ENCODE measurements at regions not wholly inside any gene's neighbourhood (a gene's known extent, or its start where the extent isn't known, plus 50 kb on each side); places are given as distances from the start of the nearest gene placed in this dataset.
"Not testable (repeated sequence)": the region's sequence is repeated elsewhere in the genome, so short reads cannot be mapped to it uniquely, and the experiment has no call there.

DNA sequence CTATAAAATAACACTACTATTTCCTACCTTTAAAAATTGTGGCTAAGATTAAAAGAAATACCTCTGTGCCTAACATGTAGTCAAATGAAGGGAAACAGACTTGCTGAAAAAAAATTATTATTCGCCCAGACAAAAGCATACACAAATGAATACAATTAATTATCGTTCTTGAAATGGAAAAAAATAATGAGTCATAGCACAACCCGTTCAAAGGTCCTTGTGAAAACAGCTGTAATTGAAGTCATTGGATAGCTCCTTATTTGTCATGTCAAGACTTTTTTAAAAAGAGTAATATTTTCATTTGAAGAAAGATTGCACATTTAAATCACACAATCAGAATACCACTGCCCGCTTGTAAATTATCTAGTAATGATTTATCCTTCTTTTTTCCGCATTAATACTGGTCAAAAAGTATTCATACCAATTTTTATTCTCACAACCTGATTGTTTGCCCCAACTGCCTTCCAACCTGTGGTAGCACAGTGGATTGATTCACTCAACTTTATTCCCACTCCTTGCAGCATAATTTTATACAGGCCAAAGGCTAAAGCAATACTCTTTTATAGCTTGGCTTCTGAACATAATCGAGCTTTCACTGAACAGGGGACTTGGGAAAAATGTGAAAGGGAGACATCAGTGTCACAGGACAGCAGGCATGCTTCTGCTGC is 655.2 kb upstream of the MAP3K7 start:
- no peak for DNase-seq

DNA sequence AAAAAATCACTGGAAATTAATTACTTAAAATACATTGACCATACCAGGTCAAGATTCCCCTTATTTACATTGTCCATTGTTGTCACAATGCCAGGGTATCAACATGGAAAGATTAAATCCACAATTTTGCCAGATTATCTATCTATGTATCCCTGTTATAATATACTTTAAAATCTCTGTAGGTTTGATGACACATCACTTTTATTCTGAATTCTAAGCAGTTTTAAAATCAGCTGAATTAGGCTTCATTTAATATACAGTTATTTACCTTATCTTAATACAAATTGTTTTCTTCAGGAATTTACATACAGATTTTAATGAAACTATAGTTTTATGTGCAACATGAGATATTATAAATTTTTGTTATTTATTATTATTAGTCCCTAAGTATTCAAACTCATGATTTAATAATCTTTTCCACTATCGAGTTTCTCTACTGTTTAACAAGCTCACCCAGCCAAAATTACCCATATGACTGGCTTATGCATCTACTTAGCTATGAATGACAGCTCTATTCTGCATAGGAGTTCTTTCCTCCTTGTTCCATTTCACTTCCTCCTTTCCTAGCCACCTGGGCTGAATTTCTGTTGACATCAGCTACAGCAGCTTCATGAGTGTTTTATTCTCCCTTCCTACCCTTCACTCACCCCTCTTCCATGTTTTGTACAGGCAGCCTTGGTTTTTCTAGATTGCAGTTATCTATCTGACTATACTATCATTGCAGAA is 654.2 kb upstream of the MAP3K7 start:
- no peak for DNase-seq

DNA sequence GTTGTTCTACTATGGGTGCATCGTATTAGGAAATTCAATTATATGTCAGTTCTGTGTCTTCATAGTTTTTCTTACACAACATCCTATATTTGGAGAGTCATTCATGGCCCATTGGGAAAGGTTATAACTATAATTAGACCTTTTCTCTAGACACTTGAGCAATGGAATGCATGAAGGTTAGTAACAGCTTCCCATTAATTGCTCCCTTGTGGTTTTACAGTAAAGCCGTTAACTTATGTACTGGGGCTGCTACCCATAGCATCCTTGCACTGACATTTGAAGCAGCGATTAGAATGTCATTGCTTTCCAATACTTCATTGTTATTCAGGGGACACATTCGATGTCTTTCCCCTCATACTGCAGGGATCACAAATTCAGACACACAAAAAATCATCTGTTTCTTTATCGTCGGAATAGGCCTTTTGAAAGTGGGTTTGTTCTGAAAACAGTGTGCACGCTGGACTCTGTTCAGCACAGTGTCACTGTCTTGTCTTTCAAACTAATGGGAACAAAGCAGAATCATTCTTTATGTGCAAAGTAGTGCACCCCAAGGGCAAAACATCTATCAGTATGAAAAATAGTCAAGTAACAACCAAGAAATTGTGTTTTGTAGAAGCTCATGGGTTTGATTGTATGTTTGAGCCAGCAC is 634.3 kb upstream of the MAP3K7 start:
- DNase-seq = no peak

- DNase-seq = no peak
These were observed 626.5 kb upstream of the MAP3K7 start for GRCh38 chr6:91213229-91213901.

DNA sequence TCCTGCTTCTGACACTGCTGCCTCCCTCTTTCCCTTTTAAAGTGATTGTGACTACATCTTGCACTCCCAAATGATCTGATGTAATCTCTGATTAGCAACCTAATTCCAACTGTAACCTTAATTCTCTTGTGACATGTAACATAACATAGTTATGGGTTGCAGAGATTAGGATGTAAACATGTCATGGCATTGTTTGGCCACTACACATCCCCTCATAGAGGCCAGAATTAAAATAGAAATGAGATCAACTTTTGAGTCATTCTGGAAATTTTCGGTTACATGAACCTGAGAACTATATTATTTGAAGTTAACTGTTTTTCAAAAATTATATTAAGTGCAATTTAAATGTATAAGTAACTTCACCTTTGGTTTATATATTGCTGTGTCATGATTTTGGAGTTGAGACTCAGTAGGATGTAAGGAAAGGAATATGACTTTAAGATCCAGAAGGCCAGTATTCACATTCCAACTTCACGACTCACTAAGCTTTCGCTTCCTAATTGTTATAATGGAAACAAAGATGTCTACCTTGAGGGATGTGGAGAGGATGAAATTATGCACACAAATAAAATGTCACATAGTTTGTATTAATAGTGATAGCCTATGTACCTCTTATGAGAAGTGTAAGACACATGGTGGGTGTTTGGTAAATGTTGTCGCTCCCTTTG is 611.9 kb upstream of the MAP3K7 start:
- DNase-seq = no peak

DNA sequence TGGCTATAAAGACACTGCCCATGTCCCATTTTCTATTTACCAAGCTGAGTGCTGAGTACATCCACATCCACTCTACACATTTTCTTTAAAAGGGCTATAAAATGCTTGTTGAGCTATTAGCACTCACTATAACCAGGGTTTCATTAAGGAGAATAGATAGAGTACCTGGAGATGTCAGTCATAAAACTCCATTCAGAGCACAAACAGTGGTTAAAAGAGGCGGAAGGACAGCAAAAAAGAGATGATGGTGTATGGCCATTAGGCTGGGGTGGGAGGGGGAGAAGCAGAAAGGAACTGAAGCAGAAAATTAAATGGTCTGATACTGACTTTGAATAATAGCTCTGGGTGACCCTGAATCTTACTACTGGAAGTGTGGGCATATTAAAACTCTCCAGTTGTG is 609.9 kb upstream of the MAP3K7 start:
- DNase-seq = no peak

DNA sequence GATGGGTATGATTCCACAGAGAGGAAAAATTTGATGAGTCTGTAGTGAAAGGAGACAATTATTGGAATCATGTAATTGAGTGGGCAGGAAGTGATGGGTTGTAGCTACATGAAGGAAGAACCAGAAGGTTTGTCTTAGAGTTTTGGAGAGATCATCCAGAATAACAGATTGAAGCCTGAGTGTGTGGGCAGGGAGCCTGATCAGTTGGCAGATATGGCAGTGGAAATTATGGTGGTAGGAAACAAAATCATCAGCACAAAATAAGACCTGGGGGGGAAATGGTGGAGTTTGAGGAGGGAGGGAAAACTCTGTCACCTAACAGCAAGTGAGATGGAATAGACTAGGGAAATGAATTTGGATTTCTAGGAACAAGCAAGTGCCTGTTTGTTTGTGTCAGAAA is 606.6 kb upstream of the MAP3K7 start:
- no peak for DNase-seq

DNA sequence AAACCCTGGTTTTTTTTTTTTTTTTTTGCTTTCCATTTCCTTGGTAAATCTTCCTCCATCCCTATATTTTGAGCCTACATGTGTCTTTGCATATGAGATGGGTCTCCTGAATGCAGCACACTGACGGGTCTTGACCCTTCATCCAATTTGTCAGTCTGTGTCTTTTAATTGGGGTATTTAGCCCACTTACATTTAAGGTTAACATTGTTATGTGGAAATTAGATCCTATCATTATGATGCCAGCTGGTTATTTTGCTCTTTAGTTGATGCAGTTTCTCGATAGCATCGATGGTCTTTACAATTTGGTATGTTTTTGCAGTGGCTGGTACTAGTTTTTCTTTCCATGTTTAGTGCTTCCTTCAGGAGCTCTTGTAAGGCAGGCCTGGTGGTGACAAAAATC is 603.2 kb upstream of the MAP3K7 start:
- not testable (repeated sequence) for DNase-seq

GRCh38 chr6:91185072-91185471 is 598.2 kb upstream of the MAP3K7 start:
- no peak for DNase-seq

- no peak for DNase-seq
These were observed 594.5 kb upstream of the MAP3K7 start for GRCh38 chr6:91181416-91181815.

- no peak for DNase-seq
These were observed 586.8 kb upstream of the MAP3K7 start for GRCh38 chr6:91173651-91174050.

DNA sequence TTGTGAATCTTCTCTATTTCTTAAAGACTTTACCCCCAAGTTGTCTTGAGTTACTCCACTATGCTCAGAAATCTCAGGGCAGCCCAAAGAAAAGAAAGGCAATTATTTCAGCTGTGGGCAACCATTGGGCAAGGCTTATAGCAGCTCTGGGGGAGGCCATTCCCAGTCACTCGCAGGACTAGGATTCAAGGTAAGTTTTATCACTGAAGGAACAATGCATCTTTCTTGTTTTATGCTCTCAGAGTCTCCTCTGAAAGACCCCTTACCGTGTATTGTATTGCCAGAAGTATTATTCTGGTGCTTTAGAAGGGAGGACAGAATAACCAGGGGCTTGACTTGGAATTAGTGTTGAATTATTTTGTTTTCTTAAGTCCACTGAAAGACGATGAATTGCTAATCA is 586.3 kb upstream of the MAP3K7 start:
- no peak for DNase-seq

- DNase-seq = no peak
These were observed 585.0 kb upstream of the MAP3K7 start for GRCh38 chr6:91171754-91172462.

GRCh38 chr6:91167846-91168245 is 581.0 kb upstream of the MAP3K7 start:
- no peak for DNase-seq

DNA sequence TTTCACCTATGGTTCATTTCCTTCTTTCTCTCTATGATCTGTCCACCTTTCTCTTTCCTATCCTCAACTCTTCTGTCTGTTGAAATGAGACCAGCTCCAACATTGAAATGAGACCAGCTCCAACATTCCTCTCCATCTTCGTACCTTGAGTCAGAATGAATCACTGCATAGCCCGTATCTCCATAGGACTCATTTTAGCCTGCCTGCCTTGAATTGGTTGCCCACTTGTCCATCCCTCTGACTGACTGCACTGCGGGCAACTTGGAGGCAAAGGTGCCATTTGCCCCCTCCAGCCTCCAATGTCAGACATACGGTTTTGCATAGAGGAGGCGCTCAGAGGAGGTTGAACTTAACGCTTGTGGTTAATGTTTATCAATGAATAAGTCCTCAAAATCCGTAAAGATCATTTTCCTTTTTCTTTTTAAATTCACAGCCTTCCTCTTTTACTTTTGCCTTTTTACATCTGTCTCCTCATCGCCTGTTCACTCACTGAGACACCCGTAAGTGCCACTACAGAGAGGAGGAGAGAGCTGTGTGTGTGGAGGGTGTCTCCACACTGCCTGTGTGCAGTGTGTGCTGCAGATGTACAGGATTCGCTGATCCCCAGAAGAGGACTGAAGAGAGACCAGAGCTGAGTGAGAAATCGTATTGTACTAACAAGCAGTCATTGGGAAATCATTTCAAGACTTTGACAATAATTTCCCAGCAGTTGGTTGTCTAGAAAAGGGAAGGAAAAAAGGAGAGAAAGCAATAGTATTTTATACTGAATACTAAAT is 579.6 kb upstream of the MAP3K7 start:
- DNase-seq = no peak

GRCh38 chr6:91164105-91164504 is 577.2 kb upstream of the MAP3K7 start:
- no peak for DNase-seq

DNA sequence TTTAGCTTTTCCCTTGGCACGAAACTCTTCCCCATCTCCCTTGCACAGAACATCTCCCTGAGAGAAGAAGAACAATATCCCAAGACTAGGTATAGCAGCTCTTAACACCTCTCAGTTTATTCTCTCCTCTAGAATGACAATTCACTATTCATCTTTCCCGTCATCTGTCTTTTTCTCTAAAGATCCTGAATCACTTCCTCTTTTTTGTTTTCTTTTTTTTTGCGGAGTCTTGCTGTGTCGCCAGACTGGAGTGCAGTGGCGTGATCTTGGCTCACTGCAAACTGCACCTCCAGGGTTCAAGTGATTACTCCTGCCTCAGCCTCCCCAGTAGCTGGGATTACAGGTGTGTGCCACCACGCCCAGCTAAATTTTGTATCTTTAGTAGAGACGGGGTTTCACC is 574.4 kb upstream of the MAP3K7 start:
- no peak for DNase-seq

GRCh38 chr6:91155129-91155785 is 568.4 kb upstream of the MAP3K7 start:
- no peak for DNase-seq

- no peak for DNase-seq
These were observed 566.0 kb upstream of the MAP3K7 start for GRCh38 chr6:91152824-91153223.

DNA sequence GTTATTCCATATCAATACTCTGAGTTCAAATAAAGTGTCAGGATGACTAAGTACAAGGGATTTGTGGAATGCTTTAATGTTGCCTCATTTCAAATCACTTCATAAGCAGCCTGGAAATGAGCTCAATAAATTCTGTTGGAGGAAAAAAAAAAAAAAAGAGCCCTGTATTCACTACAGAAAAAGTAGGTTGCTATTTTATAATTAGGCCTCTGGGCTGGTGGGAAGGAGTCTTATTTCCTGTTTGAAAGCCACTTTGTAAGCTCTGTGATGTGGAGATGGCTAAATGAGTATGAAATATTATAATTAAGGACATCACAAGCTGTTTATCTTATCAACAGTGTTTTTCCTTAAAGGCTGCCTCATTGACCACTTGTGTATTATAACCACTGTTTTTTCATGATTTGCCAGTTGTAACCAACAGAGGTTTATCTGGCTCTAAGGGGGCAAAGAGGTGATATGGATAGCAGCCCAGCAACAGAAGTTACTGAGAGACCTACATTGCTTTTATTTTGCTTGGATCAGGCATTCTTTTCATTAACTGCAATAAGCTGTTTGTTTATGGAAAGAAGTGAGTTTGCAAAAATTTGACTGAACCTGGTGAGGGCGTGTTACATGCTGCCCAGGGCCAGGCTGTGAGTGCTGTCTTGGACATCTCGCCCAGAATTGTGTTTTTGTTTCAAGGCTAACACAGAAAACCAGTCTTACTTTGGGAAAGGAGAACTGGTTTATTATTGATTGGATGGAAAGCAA is 563.3 kb upstream of the MAP3K7 start:
- DNase-seq = no peak
